ENCODE measurements at regions not wholly inside any gene's neighbourhood (a gene's known extent, or its start where the extent isn't known, plus 50 kb on each side); places are given as distances from the start of the nearest gene placed in this dataset.

DNA sequence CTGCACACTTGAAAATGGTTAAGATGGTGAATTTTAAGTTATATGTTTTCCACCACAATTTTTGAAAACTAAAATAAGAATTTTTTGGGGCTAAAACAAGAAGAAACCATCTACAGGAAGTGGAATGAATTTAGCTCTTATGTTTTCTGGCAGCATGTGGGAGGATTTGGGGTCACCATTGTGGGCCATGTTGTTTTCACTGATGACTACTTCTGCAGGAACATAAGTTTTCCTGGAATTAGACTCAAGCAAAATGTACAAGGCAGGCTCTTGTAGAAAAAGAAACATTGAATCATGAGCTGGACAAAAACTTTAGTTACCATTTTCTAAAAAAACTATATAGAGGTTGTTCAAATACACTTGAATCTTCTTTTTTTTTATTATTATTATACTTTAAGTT, 125.3 kb upstream of the C1QTNF9B start:
- TF ChIP-seq, protein P1, sequence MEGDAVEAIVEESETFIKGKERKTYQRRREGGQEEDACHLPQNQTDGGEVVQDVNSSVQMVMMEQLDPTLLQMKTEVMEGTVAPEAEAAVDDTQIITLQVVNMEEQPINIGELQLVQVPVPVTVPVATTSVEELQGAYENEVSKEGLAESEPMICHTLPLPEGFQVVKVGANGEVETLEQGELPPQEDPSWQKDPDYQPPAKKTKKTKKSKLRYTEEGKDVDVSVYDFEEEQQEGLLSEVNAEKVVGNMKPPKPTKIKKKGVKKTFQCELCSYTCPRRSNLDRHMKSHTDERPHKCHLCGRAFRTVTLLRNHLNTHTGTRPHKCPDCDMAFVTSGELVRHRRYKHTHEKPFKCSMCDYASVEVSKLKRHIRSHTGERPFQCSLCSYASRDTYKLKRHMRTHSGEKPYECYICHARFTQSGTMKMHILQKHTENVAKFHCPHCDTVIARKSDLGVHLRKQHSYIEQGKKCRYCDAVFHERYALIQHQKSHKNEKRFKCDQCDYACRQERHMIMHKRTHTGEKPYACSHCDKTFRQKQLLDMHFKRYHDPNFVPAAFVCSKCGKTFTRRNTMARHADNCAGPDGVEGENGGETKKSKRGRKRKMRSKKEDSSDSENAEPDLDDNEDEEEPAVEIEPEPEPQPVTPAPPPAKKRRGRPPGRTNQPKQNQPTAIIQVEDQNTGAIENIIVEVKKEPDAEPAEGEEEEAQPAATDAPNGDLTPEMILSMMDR (IDR thresholded peaks at IDR 0.05): no peak
- no peak for DNase-seq (ENCODE audit: low spot score)
- H3K4me3 Mint-ChIP-seq (ENCODE audit: unreplicated experiment): no peak overlapping the region

DNA sequence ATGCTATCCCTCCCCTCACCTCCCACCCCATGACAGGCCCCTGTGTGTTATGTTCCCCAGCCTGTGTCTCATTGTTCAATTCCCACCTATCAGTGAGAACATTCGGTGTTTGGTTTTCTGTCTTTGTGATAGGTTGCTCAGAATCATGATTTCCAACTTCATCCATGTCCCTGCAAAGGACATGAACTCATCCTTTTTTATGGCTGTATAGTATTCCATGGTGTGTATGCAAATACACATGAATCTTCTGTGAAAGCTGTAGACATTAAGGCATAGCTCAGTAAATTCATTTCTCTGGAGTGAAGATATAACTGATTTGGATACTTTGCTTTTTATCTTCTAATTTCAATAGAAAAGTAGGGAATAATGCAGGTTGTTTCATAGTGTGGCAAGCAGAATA, 125.8 kb upstream of the C1QTNF9B start:
- Mint-ChIP-seq H3K4me1 (ENCODE audit: low read depth) (peaks cover 4% of the 10 kb centered on the region), H3K27ac (ENCODE audit: unreplicated experiment) (no peak overlapping the region), H3K4me3 (ENCODE audit: unreplicated experiment) (no peak overlapping the region), H3K36me3 (ENCODE audit: low read depth) (no peaks in the 10 kb centered on the region), H3K9me3 (ENCODE audit: low read depth) (no peaks in the 10 kb centered on the region), H3K27me3 (ENCODE audit: low read depth) (no peaks in the 10 kb centered on the region)
- no peak for DNase-seq (ENCODE audit: low spot score)
- TF ChIP-seq, protein P1 (IDR thresholded peaks at IDR 0.05): no peak

More for the DNA sequence above, 125.3 kb upstream of the C1QTNF9B start:
- Mint-ChIP-seq H3K27ac (ENCODE audit: unreplicated experiment) (no peak overlapping the region), H3K9me3 (ENCODE audit: low read depth) (no peaks in the 10 kb centered on the region), H3K27me3 (ENCODE audit: low read depth) (no peaks in the 10 kb centered on the region), H3K36me3 (ENCODE audit: low read depth) (no peaks in the 10 kb centered on the region), H3K4me1 (ENCODE audit: low read depth) (peaks cover 4% of the 10 kb centered on the region)

DNA sequence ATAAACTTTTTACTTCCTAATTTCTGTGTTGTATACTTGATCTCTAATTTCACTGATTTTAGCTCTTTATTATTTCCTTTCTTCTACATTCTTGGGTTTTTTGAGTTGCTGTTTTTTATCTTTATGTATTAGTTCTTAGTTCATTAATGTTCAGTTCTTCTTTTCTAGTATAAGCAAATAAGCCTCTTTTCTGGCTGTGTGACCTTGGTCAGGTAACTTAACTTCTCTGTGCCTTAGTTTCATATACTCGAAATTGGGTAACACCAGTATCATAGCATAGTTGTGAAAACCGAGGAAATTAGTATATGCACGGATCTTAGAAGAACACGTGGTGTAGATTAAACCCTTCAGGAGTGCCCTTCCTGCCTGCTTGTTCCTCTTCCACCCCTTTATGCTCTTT, 130.2 kb upstream of the C1QTNF9B start:
- peaks cover 22% of the 10 kb centered on the region for H3K4me1 Mint-ChIP-seq (ENCODE audit: low read depth)
- H3K36me3 Mint-ChIP-seq (ENCODE audit: low read depth): no peaks in the 10 kb centered on the region
- DNase-seq (ENCODE audit: low spot score): no peak
- H3K27me3 Mint-ChIP-seq (ENCODE audit: low read depth): no peaks in the 10 kb centered on the region
- TF ChIP-seq, protein P1 (IDR thresholded peaks at IDR 0.05): no peak
- no peak overlapping the region for H3K27ac Mint-ChIP-seq (ENCODE audit: unreplicated experiment)
- no peak overlapping the region for H3K4me3 Mint-ChIP-seq (ENCODE audit: unreplicated experiment)
- H3K9me3 Mint-ChIP-seq (ENCODE audit: low read depth): no peaks in the 10 kb centered on the region

DNA sequence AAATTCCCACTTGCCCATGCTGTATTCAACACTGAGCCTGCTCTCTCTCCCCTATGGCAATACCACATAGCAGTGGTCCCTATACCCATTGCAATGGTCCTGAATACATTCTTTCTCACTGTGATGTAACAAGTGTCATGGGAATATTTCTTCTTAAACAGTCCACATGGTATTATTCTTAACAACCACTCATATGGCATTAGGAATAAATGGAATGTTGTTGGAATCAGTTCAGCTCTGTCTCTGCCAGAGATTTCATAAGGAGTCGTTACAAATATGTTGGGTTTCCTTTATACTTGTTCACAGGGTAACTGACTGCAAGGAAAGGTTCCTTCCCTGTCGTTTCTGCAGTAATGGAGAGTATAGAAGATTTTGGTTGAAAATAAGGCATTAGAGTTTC, 128.3 kb upstream of the SPATA13 start:
- Mint-ChIP-seq H3K9me3 (ENCODE audit: low read depth) (no peaks in the 10 kb centered on the region), H3K4me1 (ENCODE audit: low read depth) (peaks cover 53% of the 10 kb centered on the region), H3K36me3 (ENCODE audit: low read depth) (no peaks in the 10 kb centered on the region), H3K27ac (ENCODE audit: unreplicated experiment) (peak overlapping the region; percentile 85), H3K27me3 (ENCODE audit: low read depth) (no peaks in the 10 kb centered on the region), H3K4me3 (ENCODE audit: unreplicated experiment) (no peak overlapping the region)
- DNase-seq (ENCODE audit: low spot score): no peak
- TF ChIP-seq, protein P1 (IDR thresholded peaks at IDR 0.05): no peak

DNA sequence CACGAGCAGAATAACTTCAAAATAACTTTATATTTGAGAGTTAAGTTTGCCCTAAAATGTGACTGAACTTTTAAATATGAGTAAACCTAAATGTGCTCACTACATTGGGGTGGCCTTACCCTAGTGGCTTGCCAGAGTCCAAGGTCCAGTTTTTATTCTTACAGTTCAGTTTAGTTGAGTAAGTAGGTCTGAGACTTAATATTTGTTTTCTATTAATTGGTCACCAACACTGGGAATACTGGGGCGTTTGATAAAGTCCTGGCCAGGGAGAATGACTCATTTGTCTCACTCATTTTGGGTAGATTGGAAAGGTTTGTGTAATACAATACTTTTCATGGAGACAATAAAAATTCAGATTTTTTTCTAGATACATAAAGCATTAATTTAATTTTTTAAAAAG, 127.8 kb upstream of the SPATA13 start:
- no peak overlapping the region for H3K4me3 Mint-ChIP-seq (ENCODE audit: unreplicated experiment)
- TF ChIP-seq, protein P1 (IDR thresholded peaks at IDR 0.05): no peak
- no peaks in the 10 kb centered on the region for H3K9me3 Mint-ChIP-seq (ENCODE audit: low read depth)
- peak overlapping the region; percentile 85 for H3K27ac Mint-ChIP-seq (ENCODE audit: unreplicated experiment)
- peaks cover 53% of the 10 kb centered on the region for H3K4me1 Mint-ChIP-seq (ENCODE audit: low read depth)
- no peaks in the 10 kb centered on the region for H3K27me3 Mint-ChIP-seq (ENCODE audit: low read depth)
- H3K36me3 Mint-ChIP-seq (ENCODE audit: low read depth): no peaks in the 10 kb centered on the region
- no peak for DNase-seq (ENCODE audit: low spot score)

Data from chondrocyte (in vitro differentiated cells).